PC-3 (cell line): ENCODE measurements at regions not wholly inside any gene's neighbourhood (a gene's known extent, or its start where the extent isn't known, plus 50 kb on each side); places are given as distances from the start of the nearest gene placed in this dataset.

ENCODE experiments used
- ATAC-seq: fragments of 200-7000 bp; cut with Tn5 transposase; 2 replicates; pipeline ENCODE4 v1.9.1; 2020; ENCODE audit warnings: mild to moderate bottlenecking, moderate library complexity
- BruUV-seq: library from RNA; stranded (reverse); fragments of 400-500 nt; replicated peaks from 2 replicates; lab custom pipeline; 2021; lab: Mats Ljungman, UMichigan
- CTCF ChIA-PET: fragments of 300-600 bp; sonication (Branson Sonifier 250); formaldehyde crosslinking; loops from one replicate; lab custom pipeline; 2022; ENCODE audit warnings: antibody characterized with exemption; lab: Charles Lee
- POLR2A ChIA-PET: fragments of 300-600 bp; sonication (Branson Sonifier 250); formaldehyde crosslinking; loops from one replicate; lab custom pipeline; 2022; ENCODE audit warnings: antibody characterized with exemption; ENCODE audit not compliant: unreplicated experiment; lab: Charles Lee
- DNase-seq: peaks from one replicate; pipeline ENCODE4 v3.0.0-alpha.2; 2015
- H2AFZ ChIP-seq: fragments of 300-600 bp; sonication (generic); 2 replicates; pipeline ENCODE4 v1.6.0; 2016; ENCODE audit warnings: antibody characterized with exemption, low read length
- H3F3A ChIP-seq: fragments of 300-600 bp; sonication (generic); one replicate; pipeline ENCODE4 v1.6.0; 2017; ENCODE audit warnings: antibody characterized with exemption, low read length, control low read depth, mild to moderate bottlenecking; ENCODE audit not compliant: unreplicated experiment
- H3K27ac ChIP-seq: fragments of 300-600 bp; sonication (generic); 2 replicates; pipeline ENCODE4 v1.5.1; 2016; ENCODE audit warnings: mild to moderate bottlenecking, low read length
- H3K27me3 ChIP-seq: fragments of 300-600 bp; sonication (generic); 2 replicates; pipeline ENCODE4 v1.6.1; 2016; ENCODE audit warnings: low read length, mixed read lengths
- H3K36me3 ChIP-seq: fragments of 300-600 bp; sonication (generic); 2 replicates; pipeline ENCODE4 v1.6.1; 2016; ENCODE audit warnings: low read depth, mixed run types, low read length, mixed read lengths
- H3K4me1 ChIP-seq: fragments of 300-600 bp; sonication (generic); 2 replicates; pipeline ENCODE4 v1.5.1; 2016; ENCODE audit warnings: low read length; ENCODE audit not compliant: insufficient read depth
- H3K4me2 ChIP-seq: fragments of 300-600 bp; sonication (generic); 2 replicates; pipeline ENCODE4 v1.6.0; 2016; ENCODE audit warnings: low read length
- H3K4me3 ChIP-seq: fragments of 300-600 bp; sonication (generic); 2 replicates; pipeline ENCODE4 v1.5.1; 2016; ENCODE audit warnings: mild to moderate bottlenecking, low read length, mixed read lengths
- H3K79me2 ChIP-seq: fragments of 300-600 bp; sonication (generic); 2 replicates; pipeline ENCODE4 v1.6.1; 2017; ENCODE audit warnings: low read length, mixed read lengths
- H3K9ac ChIP-seq: fragments of 300-600 bp; sonication (generic); 2 replicates; pipeline ENCODE4 v1.6.0; 2016; ENCODE audit warnings: mild to moderate bottlenecking, low read length
- H3K9me2 ChIP-seq: fragments of 300-600 bp; sonication (generic); replicated peaks from 2 replicates; pipeline ENCODE4 v1.6.1; 2016; ENCODE audit warnings: mixed run types, low read length, mixed read lengths
- H3K9me3 ChIP-seq: fragments of 300-600 bp; sonication (generic); 2 replicates; pipeline ENCODE4 v1.6.1; 2016; ENCODE audit warnings: low read length, mixed read lengths
- H4K20me1 ChIP-seq: fragments of 300-600 bp; sonication (generic); 2 replicates; pipeline ENCODE4 v1.6.1; 2016; ENCODE audit warnings: low read length, mixed read lengths
- CTCF ChIP-seq: fragments of 300-600 bp; sonication (generic); conservative IDR thresholded peaks from 2 replicates; pipeline ENCODE4 v1.5.1; 2017; ENCODE audit warnings: antibody characterized with exemption, low read depth, mild to moderate bottlenecking, low read length
- EZH2 ChIP-seq: fragments of 300-600 bp; sonication (generic); IDR thresholded peaks from one replicate; pipeline ENCODE4 v1.6.1; 2017; ENCODE audit warnings: antibody characterized with exemption, mild to moderate bottlenecking, low read length; ENCODE audit not compliant: unreplicated experiment
- EZH2phosphoT487 ChIP-seq: fragments of 300-600 bp; sonication (generic); IDR thresholded peaks from 2 replicates; pipeline ENCODE4 v1.6.1; 2018; ENCODE audit warnings: mild to moderate bottlenecking, antibody characterized with exemption, low read length, borderline replicate concordance
- intact Hi-C: fragments of 100-400 bp; cut with micrococcal nuclease; formaldehyde crosslinking; loops from 2 replicates; pipeline ENCODE4 v1.9.0; 2023

DNA sequence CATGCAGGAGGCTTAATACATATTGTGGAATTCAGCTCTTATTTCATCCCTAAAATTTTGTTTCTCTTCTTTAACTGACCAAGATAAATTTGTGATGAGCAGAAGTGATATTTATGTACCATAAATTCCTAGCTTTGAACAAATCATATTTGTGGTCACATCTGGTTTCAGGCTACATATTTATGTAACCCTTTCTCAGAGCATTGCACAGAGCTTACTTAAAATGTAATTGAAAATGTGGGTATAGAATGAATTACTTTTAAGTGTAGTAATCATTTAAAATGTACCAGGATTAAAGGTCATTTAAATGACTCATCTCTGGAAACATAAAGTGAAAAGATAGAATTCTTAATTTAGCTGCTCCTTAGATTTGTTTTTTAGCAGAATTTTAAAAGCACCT, 129.9 kb upstream of the FRMD6 start:
- TF ChIP-seq CTCF (no peak), EZH2 (no peak), EZH2phosphoT487 (no peak)
- no peak overlapping the region for H2AFZ ChIP-seq
- CTCF ChIA-PET, result interaction anchor here (0.7 kb wide), 1 partner anchor 234 kb away, joined by 5 read pairs; no protein-coding TSS in a partner anchor
- peak overlapping the region; percentile 18; the same call in 1 of the 2 replicates for H3K4me2 ChIP-seq
- H3K27ac ChIP-seq, result no peak overlapping the region
- H3K4me1 ChIP-seq, result peaks cover 34% of the 10 kb centered on the region
- peak; percentile 63 for ATAC-seq
- no peak overlapping the region for H3K4me3 ChIP-seq
- no peaks in the 10 kb centered on the region for H3K9me2 ChIP-seq
- H3K36me3 ChIP-seq, result no peaks in the 10 kb centered on the region
- DNase-seq, result peak; percentile 60
- POLR2A ChIA-PET, result interaction anchor here (0.6 kb wide), 1 partner anchor 44 kb away, joined by 6 read pairs; no protein-coding TSS in a partner anchor
- no peak overlapping the region for H3K9ac ChIP-seq
- no peaks in the 10 kb centered on the region for H3K27me3 ChIP-seq
- no TSS peak for BruUV-seq
- H3F3A ChIP-seq, result no peaks in the 10 kb centered on the region
- no peaks in the 10 kb centered on the region for H3K9me3 ChIP-seq
- intact Hi-C loops, result no loop called here
- no peaks in the 10 kb centered on the region for H4K20me1 ChIP-seq
- H3K79me2 ChIP-seq, result no peaks in the 10 kb centered on the region

DNA sequence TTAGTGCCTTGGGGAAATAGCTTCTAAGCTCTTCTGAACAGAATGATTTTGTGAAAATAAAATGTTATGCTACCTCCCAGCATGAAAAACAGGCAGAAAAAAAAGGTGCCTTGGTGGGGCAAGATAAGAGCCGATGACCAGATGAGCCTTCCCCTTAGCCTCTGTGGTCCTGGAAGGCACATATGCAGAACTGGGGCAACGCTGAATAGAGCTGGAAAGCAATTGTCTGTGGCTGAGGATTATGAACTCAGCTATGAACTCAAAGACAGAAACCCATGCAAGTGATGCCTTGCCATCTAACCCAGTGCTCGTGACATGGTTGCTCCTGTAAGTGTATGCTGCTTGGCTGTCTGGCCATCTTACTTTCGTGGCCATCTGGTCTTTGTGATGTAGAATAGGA, 128.5 kb upstream of the FRMD6 start:
- Histone ChIP-seq H3K79me2 (no peaks in the 10 kb centered on the region), H3K4me3 (no peak overlapping the region), H3K36me3 (no peaks in the 10 kb centered on the region), H3K27me3 (no peaks in the 10 kb centered on the region), H3K9me2 (no peaks in the 10 kb centered on the region), H3F3A (no peaks in the 10 kb centered on the region), H4K20me1 (no peaks in the 10 kb centered on the region), H3K27ac (no peak overlapping the region), H3K4me1 (peaks cover 42% of the 10 kb centered on the region), H2AFZ (no peak overlapping the region), H3K4me2 (no peak overlapping the region), H3K9ac (no peak overlapping the region), H3K9me3 (no peaks in the 10 kb centered on the region)
- no peak for TF ChIP-seq EZH2
- no peak for TF ChIP-seq EZH2phosphoT487
- no peak for TF ChIP-seq CTCF
- CTCF ChIA-PET, result no interaction called here
- POLR2A ChIA-PET, result interaction anchor here (0.6 to 0.8 kb wide), 2 partner anchors 12 to 17 kb away, joined by 3 to 7 read pairs; no protein-coding TSS in a partner anchor
- no TSS peak for BruUV-seq
- ATAC-seq (no peak), DNase-seq (no peak)
- intact Hi-C loops, result no loop called here

DNA sequence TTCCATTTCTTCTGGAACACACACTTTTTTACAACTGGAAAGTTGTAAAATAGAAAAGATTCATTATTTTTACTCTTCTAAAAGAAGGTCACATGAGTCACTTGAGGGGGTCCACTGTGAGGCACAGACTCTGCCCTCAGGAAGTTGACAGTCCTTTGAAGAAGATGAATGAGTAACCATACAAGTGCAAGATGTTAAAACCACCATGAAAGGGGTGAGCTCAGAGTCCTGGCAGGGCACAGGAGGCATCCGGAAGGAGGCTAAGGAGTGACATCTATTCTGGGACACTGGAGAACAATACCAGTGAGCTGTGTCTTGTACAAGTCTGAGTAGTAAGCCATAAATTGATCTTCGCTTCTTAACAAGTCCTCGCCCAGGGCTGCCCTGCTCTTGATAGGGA, 126.0 kb upstream of the FRMD6 start:
- ChIA-PET POLR2A (no interaction called here), CTCF (no interaction called here)
- no peaks in the 10 kb centered on the region for H3K27me3 ChIP-seq
- no peaks in the 10 kb centered on the region for H3K9me3 ChIP-seq
- H3K9ac ChIP-seq, result no peak overlapping the region
- no peak overlapping the region for H3K4me3 ChIP-seq
- no peaks in the 10 kb centered on the region for H3K36me3 ChIP-seq
- H3K9me2 ChIP-seq, result no peaks in the 10 kb centered on the region
- ATAC-seq (no peak), DNase-seq (peak; percentile 13)
- no peak overlapping the region for H3K27ac ChIP-seq
- no peaks in the 10 kb centered on the region for H4K20me1 ChIP-seq
- H2AFZ ChIP-seq, result no peak overlapping the region
- H3K79me2 ChIP-seq, result no peaks in the 10 kb centered on the region
- peaks cover 30% of the 10 kb centered on the region for H3K4me1 ChIP-seq
- intact Hi-C loops, result no loop called here
- BruUV-seq, result no TSS peak
- no peak overlapping the region for H3K4me2 ChIP-seq
- TF ChIP-seq EZH2phosphoT487 (no peak), EZH2 (no peak), CTCF (no peak)
- no peaks in the 10 kb centered on the region for H3F3A ChIP-seq
